SK-N-SH (cell line): ENCODE measurements at regions not wholly inside any gene's neighbourhood (a gene's known extent, or its start where the extent isn't known, plus 50 kb on each side); places are given as distances from the start of the nearest gene placed in this dataset.

Experiments used
- CTCF ChIA-PET: fragments of 300-600, 350-600 bp; formaldehyde crosslinking; extraction: SDS; loops from one replicate; lab custom pipeline; 2021; lab: Yijun Ruan, JAX
- POLR2A ChIA-PET: fragments of 350-600 bp; sonication (Branson Sonifier 250); formaldehyde crosslinking; extraction: SDS; loops from one replicate; lab custom pipeline; 2020; ENCODE audit warnings: antibody characterized with exemption, inconsistent platforms; lab: Yijun Ruan, JAX
- DNase-seq: peaks from one replicate; pipeline ENCODE4 v3.0.0; 2012
- H2AFZ ChIP-seq: fragments of 200-600 bp; sonication (generic); 2 replicates; pipeline ENCODE4 v1.8.1; 2016; ENCODE audit warnings: antibody characterized with exemption, mild to moderate bottlenecking, low read depth
- H3F3A ChIP-seq: fragments of 200-600 bp; sonication (generic); replicated peaks from 2 replicates; pipeline ENCODE3; 2016; ENCODE audit warnings: antibody characterized with exemption, mild to moderate bottlenecking; ENCODE audit not compliant: insufficient read depth
- H3K27ac ChIP-seq, 2 experiments: fragments of 200-500 bp in 1 of 2; fragments of 200-600 bp in 1 of 2; sonication (Bioruptor generic) in 1 of 2; sonication (generic), shearing (Covaris generic) in 1 of 2; 2 replicates each; pipeline versions ENCODE4 v1.5.1 to v1.6.1; 2014 to 2016; ENCODE audit warnings: low read depth in 2 of 2, inconsistent platforms in 1 of 2, low read length in 1 of 2, mild to moderate bottlenecking in 1 of 2, mixed read lengths in 1 of 2
- H3K27me3 ChIP-seq: fragments of 200-600 bp; sonication (generic), shearing (Covaris generic); 2 replicates; pipeline ENCODE4 v1.6.1; 2016; ENCODE audit warnings: mixed run types; ENCODE audit not compliant: insufficient read depth
- H3K36me3 ChIP-seq, 2 experiments: fragments of 200-500 bp in 1 of 2; fragments of 200-600 bp in 1 of 2; sonication (Bioruptor generic) in 1 of 2; sonication (generic) in 1 of 2; replicated peaks in 1 of 2; 2 replicates each; pipeline versions ENCODE3 to v1.5.1; 2014 to 2016; ENCODE audit warnings: low read length in 1 of 2, mild to moderate bottlenecking in 1 of 2; ENCODE audit not compliant: insufficient read depth in 2 of 2, control insufficient read depth in 1 of 2
- H3K4me1 ChIP-seq, 2 experiments: fragments of 200-500 bp in 1 of 2; fragments of 200-600 bp in 1 of 2; sonication (Bioruptor generic) in 1 of 2; sonication (generic), shearing (Covaris generic) in 1 of 2; 2 replicates each; pipeline versions ENCODE4 v1.5.1 to v1.6.1; 2014 to 2016; ENCODE audit warnings: low read depth in 1 of 2, low read length in 1 of 2, mixed run types in 1 of 2; ENCODE audit not compliant: insufficient read depth in 2 of 2, control insufficient read depth in 1 of 2
- H3K4me2 ChIP-seq: fragments of 200-600 bp; sonication (generic), shearing (Covaris generic); 2 replicates; pipeline ENCODE4 v1.6.1; 2017; ENCODE audit warnings: mixed run types
- H3K4me3 ChIP-seq, 2 experiments: fragments of 200-500 bp in 1 of 2; fragments of 200-600 bp in 1 of 2; sonication (Bioruptor generic) in 1 of 2; sonication (generic), shearing (Covaris generic) in 1 of 2; 2 replicates each; pipeline versions ENCODE4 v1.5.1 to v1.8.1; 2014 to 2016; ENCODE audit warnings: low read depth in 2 of 2, inconsistent platforms in 1 of 2, low read length in 1 of 2, mild to moderate bottlenecking in 1 of 2, mixed read lengths in 1 of 2, moderate library complexity in 1 of 2
- H3K79me2 ChIP-seq: fragments of 200-600 bp; sonication (generic); 2 replicates; pipeline ENCODE4 v1.8.1; 2017; ENCODE audit warnings: mild to moderate bottlenecking; ENCODE audit not compliant: insufficient read depth
- H3K9ac ChIP-seq: fragments of 200-600 bp; sonication (generic); 2 replicates; pipeline ENCODE4 v1.6.1; 2017; ENCODE audit warnings: mixed run types
- H3K9me2 ChIP-seq: fragments of 200-600 bp; sonication (generic); 2 replicates; pipeline ENCODE4 v1.6.1; 2017; ENCODE audit warnings: mixed run types
- H3K9me3 ChIP-seq: fragments of 200-600 bp; sonication (generic); 2 replicates; pipeline ENCODE4 v1.6.1; 2017; ENCODE audit warnings: mixed run types, mild to moderate bottlenecking, moderate library complexity
- H4K20me1 ChIP-seq: fragments of 200-600 bp; sonication (generic); 2 replicates; pipeline ENCODE4 v1.6.1; 2017; ENCODE audit warnings: mild to moderate bottlenecking, mixed run types; ENCODE audit not compliant: insufficient read depth
- CHD2 ChIP-seq: fragments of 150-350 bp; IDR thresholded peaks from 2 replicates; pipeline ENCODE4 v1.6.1; 2018; ENCODE audit warnings: low read length; ENCODE audit not compliant: partially characterized antibody
- ELF1 ChIP-seq: IDR thresholded peaks from 2 replicates; pipeline ENCODE4 v1.4.0; 2012
- EP300 ChIP-seq, 2 experiments: IDR thresholded peaks; 2 replicates each; pipeline versions ENCODE4 v1.4.0 to v1.6.1; 2012; ENCODE audit warnings: borderline replicate concordance in 1 of 2, low read depth in 1 of 2, low read length in 1 of 2
- FOSL2 ChIP-seq: IDR thresholded peaks from 2 replicates; pipeline ENCODE4 v1.4.0; 2012; ENCODE audit warnings: low read depth, mild to moderate bottlenecking, moderate library complexity, borderline replicate concordance
- FOXJ3 ChIP-seq: sonication (generic); formaldehyde crosslinking; IDR thresholded peaks from 2 replicates; pipeline ENCODE4 v1.5.1; 2020; ENCODE audit warnings: mild to moderate bottlenecking, missing genetic modification reagents
- FOXM1 ChIP-seq: IDR thresholded peaks from 2 replicates; pipeline ENCODE4 v1.4.0; 2012; ENCODE audit warnings: low read depth, mild to moderate bottlenecking
- GABPA ChIP-seq: IDR thresholded peaks from 2 replicates; pipeline ENCODE4 v1.4.0; 2012; ENCODE audit warnings: low read depth, mild to moderate bottlenecking
- MEF2A ChIP-seq: IDR thresholded peaks from 2 replicates; pipeline ENCODE4 v1.4.0; 2012; ENCODE audit warnings: low read depth, borderline replicate concordance
- MXI1 ChIP-seq: IDR thresholded peaks from 2 replicates; pipeline ENCODE4 v1.6.1; 2012; ENCODE audit warnings: mild to moderate bottlenecking, low read depth, low read length, improper control_type of control experiment
- NFIC ChIP-seq: IDR thresholded peaks from 2 replicates; pipeline ENCODE4 v1.4.0; 2012; ENCODE audit warnings: borderline replicate concordance
- POLR2AphosphoS5 ChIP-seq: IDR thresholded peaks from 2 replicates; pipeline ENCODE4 v1.6.1; 2012; ENCODE audit warnings: low read depth, low read length
- RAD21 ChIP-seq: IDR thresholded peaks from 2 replicates; pipeline ENCODE4 v1.6.1; 2012; ENCODE audit warnings: mild to moderate bottlenecking, low read length
- RCOR1 ChIP-seq: fragments of 150-350 bp; IDR thresholded peaks from 2 replicates; pipeline ENCODE4 v1.6.1; 2017; ENCODE audit warnings: antibody characterized with exemption, low read length
- RFX5 ChIP-seq: IDR thresholded peaks from 2 replicates; pipeline ENCODE4 v1.6.1; 2012; ENCODE audit warnings: mild to moderate bottlenecking, improper control_type of control experiment, low read length
- SMC3 ChIP-seq: IDR thresholded peaks from 2 replicates; pipeline ENCODE4 v1.6.1; 2012; ENCODE audit warnings: low read depth, low read length, improper control_type of control experiment
- TCF12 ChIP-seq: IDR thresholded peaks from 2 replicates; pipeline ENCODE4 v1.4.0; 2012
- USF2 ChIP-seq: fragments of 150-350 bp; IDR thresholded peaks from 2 replicates; pipeline ENCODE4 v1.6.1; 2017; ENCODE audit warnings: antibody characterized with exemption, low read length, low read depth, borderline replicate concordance
- WGBS: methylation state at CpG from one replicate; pipeline ENCODE4 v1.1.6; 2017; ENCODE audit warnings: low lambda C conversion rate; 5-methylcytosine and 5-hydroxymethylcytosine counted together
- TF ChIP-seq, protein P1 (sequence below): IDR thresholded peaks from 2 replicates; pipeline ENCODE4; 2012
- TF ChIP-seq, protein P2 (sequence below): fragments of 150-350 bp; IDR thresholded peaks from 2 replicates; pipeline ENCODE4 v1.6.1; 2016; ENCODE audit warnings: mild to moderate bottlenecking, low read depth, low read length
- TF ChIP-seq, protein P3 (sequence below): fragments of 200-600 bp; sonication (generic); IDR thresholded peaks from 2 replicates; pipeline ENCODE4 v1.6.1; 2017; ENCODE audit warnings: antibody characterized with exemption, mild to moderate bottlenecking, moderate library complexity

- no peaks in the 10 kb centered on the region for H3K9me3 ChIP-seq
- H3K36me3 ChIP-seq: no peaks in the 10 kb centered on the region
- H3K9me2 ChIP-seq: no peaks in the 10 kb centered on the region
- ChIA-PET POLR2A (no interaction called here), CTCF (no interaction called here)
- H3K27ac ChIP-seq: no peak overlapping the region
- no peak overlapping the region for H3K4me3 ChIP-seq
- H3K4me2 ChIP-seq: no peak overlapping the region
- no peaks in the 10 kb centered on the region for H3K79me2 ChIP-seq
- H2AFZ ChIP-seq: no peak overlapping the region
- no peaks in the 10 kb centered on the region for H3K27me3 ChIP-seq
- H4K20me1 ChIP-seq: no peaks in the 10 kb centered on the region
- TF ChIP-seq, protein P1, sequence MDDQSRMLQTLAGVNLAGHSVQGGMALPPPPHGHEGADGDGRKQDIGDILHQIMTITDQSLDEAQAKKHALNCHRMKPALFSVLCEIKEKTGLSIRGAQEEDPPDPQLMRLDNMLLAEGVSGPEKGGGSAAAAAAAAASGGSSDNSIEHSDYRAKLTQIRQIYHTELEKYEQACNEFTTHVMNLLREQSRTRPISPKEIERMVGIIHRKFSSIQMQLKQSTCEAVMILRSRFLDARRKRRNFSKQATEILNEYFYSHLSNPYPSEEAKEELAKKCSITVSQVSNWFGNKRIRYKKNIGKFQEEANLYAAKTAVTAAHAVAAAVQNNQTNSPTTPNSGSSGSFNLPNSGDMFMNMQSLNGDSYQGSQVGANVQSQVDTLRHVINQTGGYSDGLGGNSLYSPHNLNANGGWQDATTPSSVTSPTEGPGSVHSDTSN: no peak
- no peak for TF ChIP-seq POLR2AphosphoS5
- TF ChIP-seq RAD21: no peak
- no peak for TF ChIP-seq RCOR1
- TF ChIP-seq, protein P2, sequence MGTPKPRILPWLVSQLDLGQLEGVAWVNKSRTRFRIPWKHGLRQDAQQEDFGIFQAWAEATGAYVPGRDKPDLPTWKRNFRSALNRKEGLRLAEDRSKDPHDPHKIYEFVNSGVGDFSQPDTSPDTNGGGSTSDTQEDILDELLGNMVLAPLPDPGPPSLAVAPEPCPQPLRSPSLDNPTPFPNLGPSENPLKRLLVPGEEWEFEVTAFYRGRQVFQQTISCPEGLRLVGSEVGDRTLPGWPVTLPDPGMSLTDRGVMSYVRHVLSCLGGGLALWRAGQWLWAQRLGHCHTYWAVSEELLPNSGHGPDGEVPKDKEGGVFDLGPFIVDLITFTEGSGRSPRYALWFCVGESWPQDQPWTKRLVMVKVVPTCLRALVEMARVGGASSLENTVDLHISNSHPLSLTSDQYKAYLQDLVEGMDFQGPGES: no peak
- no peak for TF ChIP-seq SMC3
- TF ChIP-seq NFIC: no peak
- no peak for TF ChIP-seq GABPA
- no peak for TF ChIP-seq MEF2A
- no peak for TF ChIP-seq FOXM1
- TF ChIP-seq USF2: no peak
- no peak for TF ChIP-seq CHD2
- no peak for TF ChIP-seq EP300 (IDR thresholded peaks at IDR 0.05; ENCODE audit: borderline replicate concordance in 1 of 2, low read depth in 1 of 2, low read length in 1 of 2)
- peaks cover 0 to 5% of the 10 kb centered on the region in 2 experiments; a peak in 1 of 4 replicates for H3K4me1 ChIP-seq
- H3K9ac ChIP-seq: no peak overlapping the region
- no peak for DNase-seq
- H3F3A ChIP-seq: no peaks in the 10 kb centered on the region
These were observed 761.8 kb upstream of the MBL2 start for GRCh38 chr10:53534428-53534827.

GRCh38 chr10:53528974-53529373 lies 756.4 kb upstream of the MBL2 start:
- CTCF ChIA-PET: no interaction called here
- Histone ChIP-seq H2AFZ (no peak overlapping the region), H3F3A (no peaks in the 10 kb centered on the region), H3K79me2 (no peaks in the 10 kb centered on the region), H3K4me3 (no peak overlapping the region), H3K9me2 (no peaks in the 10 kb centered on the region), H3K27me3 (no peaks in the 10 kb centered on the region), H3K36me3 (no peaks in the 10 kb centered on the region), H3K9ac (no peak overlapping the region), H3K4me2 (no peak overlapping the region), H4K20me1 (no peaks in the 10 kb centered on the region), H3K27ac (no peak overlapping the region), H3K9me3 (no peaks in the 10 kb centered on the region), H3K4me1 (peaks cover 0 to 4% of the 10 kb centered on the region in 2 experiments; a peak in 1 of 4 replicates)
- WGBS: 34% methylated on average over 2 of the region's 2 CpGs
- POLR2A ChIA-PET: no interaction called here
- peak; percentile 8 for DNase-seq
- TF ChIP-seq SMC3: no peak
- no peak for TF ChIP-seq RCOR1
- TF ChIP-seq, protein P3, sequence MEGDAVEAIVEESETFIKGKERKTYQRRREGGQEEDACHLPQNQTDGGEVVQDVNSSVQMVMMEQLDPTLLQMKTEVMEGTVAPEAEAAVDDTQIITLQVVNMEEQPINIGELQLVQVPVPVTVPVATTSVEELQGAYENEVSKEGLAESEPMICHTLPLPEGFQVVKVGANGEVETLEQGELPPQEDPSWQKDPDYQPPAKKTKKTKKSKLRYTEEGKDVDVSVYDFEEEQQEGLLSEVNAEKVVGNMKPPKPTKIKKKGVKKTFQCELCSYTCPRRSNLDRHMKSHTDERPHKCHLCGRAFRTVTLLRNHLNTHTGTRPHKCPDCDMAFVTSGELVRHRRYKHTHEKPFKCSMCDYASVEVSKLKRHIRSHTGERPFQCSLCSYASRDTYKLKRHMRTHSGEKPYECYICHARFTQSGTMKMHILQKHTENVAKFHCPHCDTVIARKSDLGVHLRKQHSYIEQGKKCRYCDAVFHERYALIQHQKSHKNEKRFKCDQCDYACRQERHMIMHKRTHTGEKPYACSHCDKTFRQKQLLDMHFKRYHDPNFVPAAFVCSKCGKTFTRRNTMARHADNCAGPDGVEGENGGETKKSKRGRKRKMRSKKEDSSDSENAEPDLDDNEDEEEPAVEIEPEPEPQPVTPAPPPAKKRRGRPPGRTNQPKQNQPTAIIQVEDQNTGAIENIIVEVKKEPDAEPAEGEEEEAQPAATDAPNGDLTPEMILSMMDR: no peak
- no peak for TF ChIP-seq FOXJ3 (CRISPR knock-in tag)
- no peak for TF ChIP-seq FOSL2
- no peak for TF ChIP-seq TCF12
- TF ChIP-seq USF2: no peak
- no peak for TF ChIP-seq EP300 (IDR thresholded peaks at IDR 0.05; ENCODE audit: borderline replicate concordance in 1 of 2, low read depth in 1 of 2, low read length in 1 of 2)
- no peak for TF ChIP-seq RFX5
- no peak for TF ChIP-seq MXI1
- TF ChIP-seq CHD2: no peak
- no peak for TF ChIP-seq ELF1
